ENCODE measurements at regions not wholly inside any gene's neighbourhood (a gene's known extent, or its start where the extent isn't known, plus 50 kb on each side); places are given as distances from the start of the nearest gene placed in this dataset.

DNA sequence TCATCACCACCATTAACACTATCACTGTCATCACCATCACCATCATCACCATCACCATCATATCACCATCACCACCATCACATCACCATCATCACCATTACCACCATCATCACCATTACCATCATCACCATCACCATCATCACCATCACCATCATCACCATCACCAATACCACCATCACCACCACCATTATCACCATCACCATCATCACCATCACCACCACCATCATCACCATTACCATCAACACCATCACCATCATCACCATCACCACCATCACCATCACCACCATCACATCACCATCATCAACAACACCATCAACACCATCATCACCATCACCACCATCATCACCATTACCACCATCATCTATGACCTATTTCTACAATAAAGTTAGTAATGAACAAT is 86.1 kb upstream of the PDE10A start:
- no peaks in the 10 kb centered on the region for H3K9me3 ChIP-seq (replicated peaks; ENCODE audit: insufficient read depth, low read length)
- no peaks in the 10 kb centered on the region for H3K27me3 ChIP-seq (replicated peaks; ENCODE audit: insufficient read depth, low read length)
- no peak for DNase-seq
- no peaks in the 10 kb centered on the region for H3K36me3 ChIP-seq (replicated peaks; ENCODE audit: insufficient read depth, low read length)
- H3K4me3 ChIP-seq (ENCODE audit: low read length) = no peak overlapping the region
- TF ChIP-seq, protein P1, sequence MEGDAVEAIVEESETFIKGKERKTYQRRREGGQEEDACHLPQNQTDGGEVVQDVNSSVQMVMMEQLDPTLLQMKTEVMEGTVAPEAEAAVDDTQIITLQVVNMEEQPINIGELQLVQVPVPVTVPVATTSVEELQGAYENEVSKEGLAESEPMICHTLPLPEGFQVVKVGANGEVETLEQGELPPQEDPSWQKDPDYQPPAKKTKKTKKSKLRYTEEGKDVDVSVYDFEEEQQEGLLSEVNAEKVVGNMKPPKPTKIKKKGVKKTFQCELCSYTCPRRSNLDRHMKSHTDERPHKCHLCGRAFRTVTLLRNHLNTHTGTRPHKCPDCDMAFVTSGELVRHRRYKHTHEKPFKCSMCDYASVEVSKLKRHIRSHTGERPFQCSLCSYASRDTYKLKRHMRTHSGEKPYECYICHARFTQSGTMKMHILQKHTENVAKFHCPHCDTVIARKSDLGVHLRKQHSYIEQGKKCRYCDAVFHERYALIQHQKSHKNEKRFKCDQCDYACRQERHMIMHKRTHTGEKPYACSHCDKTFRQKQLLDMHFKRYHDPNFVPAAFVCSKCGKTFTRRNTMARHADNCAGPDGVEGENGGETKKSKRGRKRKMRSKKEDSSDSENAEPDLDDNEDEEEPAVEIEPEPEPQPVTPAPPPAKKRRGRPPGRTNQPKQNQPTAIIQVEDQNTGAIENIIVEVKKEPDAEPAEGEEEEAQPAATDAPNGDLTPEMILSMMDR (IDR thresholded peaks at IDR 0.05; ENCODE audit: low read length) = no peak
- H3F3A ChIP-seq (ENCODE audit: insufficient read depth, low read length) = no peaks in the 10 kb centered on the region
- no peak overlapping the region for H3K4me2 ChIP-seq (ENCODE audit: low read depth, low read length)
- no peaks in the 10 kb centered on the region for H3K4me1 ChIP-seq (ENCODE audit: low read length)
- H3K9ac ChIP-seq (ENCODE audit: low read length) = no peak overlapping the region
- no peak overlapping the region for H3K27ac ChIP-seq (ENCODE audit: low read length)
- no peaks in the 10 kb centered on the region for H4K20me1 ChIP-seq (ENCODE audit: insufficient read depth, low read length)
- no peaks in the 10 kb centered on the region for H3K79me2 ChIP-seq (ENCODE audit: low read length)
- no peaks in the 10 kb centered on the region for H3K9me2 ChIP-seq (replicated peaks; ENCODE audit: insufficient read depth, low read length)
- H2AFZ ChIP-seq (ENCODE audit: low read length) = no peak overlapping the region

DNA sequence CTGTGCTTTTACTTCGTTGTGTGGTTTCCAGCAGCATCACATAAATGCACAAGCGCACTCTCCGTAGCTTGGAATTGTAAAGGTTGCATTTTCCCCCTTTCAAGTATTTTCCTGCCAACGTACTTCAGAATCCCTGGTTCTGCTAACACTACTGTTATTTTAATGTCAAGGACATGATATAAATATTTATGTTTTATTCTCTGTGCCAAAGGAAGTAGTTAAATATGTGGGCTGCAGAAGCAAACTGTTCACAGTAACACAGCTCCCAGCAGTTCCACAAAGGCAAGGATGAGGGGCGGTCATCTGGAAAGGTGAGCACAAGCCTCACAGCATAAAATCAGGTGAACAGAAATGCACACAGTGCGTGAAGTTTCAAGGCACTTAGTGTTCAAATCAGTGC is 85.3 kb upstream of the PDE10A start:
- H3K36me3 ChIP-seq (replicated peaks; ENCODE audit: insufficient read depth, low read length) = no peaks in the 10 kb centered on the region
- DNase-seq = no peak
- H3K4me2 ChIP-seq (ENCODE audit: low read depth, low read length) = no peak overlapping the region
- no peaks in the 10 kb centered on the region for H3F3A ChIP-seq (ENCODE audit: insufficient read depth, low read length)
- no peaks in the 10 kb centered on the region for H3K9me2 ChIP-seq (replicated peaks; ENCODE audit: insufficient read depth, low read length)
- H3K79me2 ChIP-seq (ENCODE audit: low read length) = no peaks in the 10 kb centered on the region
- no peaks in the 10 kb centered on the region for H3K27me3 ChIP-seq (replicated peaks; ENCODE audit: insufficient read depth, low read length)
- TF ChIP-seq EZH2phosphoT487 (IDR thresholded peaks at IDR 0.05; ENCODE audit: low read length) = no peak
- TF ChIP-seq EZH2 (optimal IDR thresholded peaks at IDR 0.05; ENCODE audit: low read depth, low read length) = no peak
- TF ChIP-seq, protein P1 (IDR thresholded peaks at IDR 0.05; ENCODE audit: low read length) = no peak
- no peaks in the 10 kb centered on the region for H4K20me1 ChIP-seq (ENCODE audit: insufficient read depth, low read length)
- no peak overlapping the region for H2AFZ ChIP-seq (ENCODE audit: low read length)
- no peaks in the 10 kb centered on the region for H3K9me3 ChIP-seq (replicated peaks; ENCODE audit: insufficient read depth, low read length)
- H3K4me1 ChIP-seq (ENCODE audit: low read length) = no peaks in the 10 kb centered on the region
- H3K27ac ChIP-seq (ENCODE audit: low read length) = no peak overlapping the region
- H3K9ac ChIP-seq (ENCODE audit: low read length) = no peak overlapping the region
- no peak overlapping the region for H3K4me3 ChIP-seq (ENCODE audit: low read length)

DNA sequence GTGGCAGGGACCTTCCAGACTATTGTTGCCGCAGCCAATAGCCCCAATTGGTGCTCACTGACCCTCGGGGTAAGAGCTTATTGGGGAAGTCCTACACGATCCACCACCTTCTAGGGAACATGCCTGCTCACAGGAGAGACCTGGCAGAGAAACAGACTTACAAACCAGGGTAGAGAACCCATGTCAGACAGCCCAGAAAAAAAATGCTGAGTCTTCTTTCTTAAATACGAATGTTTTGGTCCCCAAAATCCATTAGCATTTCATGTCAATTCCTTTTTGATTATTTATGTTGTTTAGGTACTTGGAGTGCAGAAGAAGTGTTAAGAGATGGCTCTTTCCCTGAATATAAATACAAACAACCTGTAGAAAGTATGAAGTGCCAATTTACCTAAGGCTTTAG is 84.9 kb upstream of the PDE10A start:
- Histone ChIP-seq H3K4me2 (ENCODE audit: low read depth, low read length) (no peak overlapping the region), H3K27ac (ENCODE audit: low read length) (no peak overlapping the region), H3K9me3 (replicated peaks; ENCODE audit: insufficient read depth, low read length) (no peaks in the 10 kb centered on the region), H3K36me3 (replicated peaks; ENCODE audit: insufficient read depth, low read length) (no peaks in the 10 kb centered on the region), H3K9me2 (replicated peaks; ENCODE audit: insufficient read depth, low read length) (no peaks in the 10 kb centered on the region), H3K4me3 (ENCODE audit: low read length) (no peak overlapping the region), H3K79me2 (ENCODE audit: low read length) (no peaks in the 10 kb centered on the region), H3F3A (ENCODE audit: insufficient read depth, low read length) (no peaks in the 10 kb centered on the region), H4K20me1 (ENCODE audit: insufficient read depth, low read length) (no peaks in the 10 kb centered on the region), H2AFZ (ENCODE audit: low read length) (no peak overlapping the region), H3K9ac (ENCODE audit: low read length) (no peak overlapping the region), H3K4me1 (ENCODE audit: low read length) (no peaks in the 10 kb centered on the region), H3K27me3 (replicated peaks; ENCODE audit: insufficient read depth, low read length) (no peaks in the 10 kb centered on the region)
- DNase-seq = no peak
- TF ChIP-seq EZH2 (optimal IDR thresholded peaks at IDR 0.05; ENCODE audit: low read depth, low read length) (no peak), EZH2phosphoT487 (IDR thresholded peaks at IDR 0.05; ENCODE audit: low read length) (no peak)
- TF ChIP-seq, protein P1 (IDR thresholded peaks at IDR 0.05; ENCODE audit: low read length) = no peak

GRCh38 chr6:165746331-165746730 is 83.3 kb upstream of the PDE10A start:
- Histone ChIP-seq H3K4me2 (ENCODE audit: low read depth, low read length) (no peak overlapping the region), H4K20me1 (ENCODE audit: insufficient read depth, low read length) (no peaks in the 10 kb centered on the region), H3K36me3 (replicated peaks; ENCODE audit: insufficient read depth, low read length) (no peaks in the 10 kb centered on the region), H3F3A (ENCODE audit: insufficient read depth, low read length) (no peaks in the 10 kb centered on the region), H3K9me2 (replicated peaks; ENCODE audit: insufficient read depth, low read length) (no peaks in the 10 kb centered on the region), H3K4me1 (ENCODE audit: low read length) (no peaks in the 10 kb centered on the region), H3K27me3 (replicated peaks; ENCODE audit: insufficient read depth, low read length) (no peaks in the 10 kb centered on the region), H3K9ac (ENCODE audit: low read length) (no peak overlapping the region), H3K27ac (ENCODE audit: low read length) (no peak overlapping the region), H3K4me3 (ENCODE audit: low read length) (no peak overlapping the region), H3K9me3 (replicated peaks; ENCODE audit: insufficient read depth, low read length) (no peaks in the 10 kb centered on the region), H2AFZ (ENCODE audit: low read length) (no peak overlapping the region), H3K79me2 (ENCODE audit: low read length) (no peaks in the 10 kb centered on the region)
- TF ChIP-seq, protein P1 (IDR thresholded peaks at IDR 0.05; ENCODE audit: low read length) = no peak
- TF ChIP-seq EZH2 (optimal IDR thresholded peaks at IDR 0.05; ENCODE audit: low read depth, low read length) (no peak), EZH2phosphoT487 (IDR thresholded peaks at IDR 0.05; ENCODE audit: low read length) (no peak)
- DNase-seq = no peak

All from MM.1S (cell line).